C4-2B (cell line): ENCODE measurements at regions not wholly inside any gene's neighbourhood (a gene's known extent, or its start where the extent isn't known, plus 50 kb on each side); places are given as distances from the start of the nearest gene placed in this dataset.

Experiments used
- CTCF ChIP-seq: fragments of 450-650 bp; conservative IDR thresholded peaks from 2 replicates; pipeline ENCODE4 v1.5.1; 2017; ENCODE audit warnings: mild to moderate bottlenecking
- ZFX ChIP-seq: fragments of 450-650 bp; IDR thresholded peaks from 2 replicates; pipeline ENCODE4 v1.6.1; 2017

DNA sequence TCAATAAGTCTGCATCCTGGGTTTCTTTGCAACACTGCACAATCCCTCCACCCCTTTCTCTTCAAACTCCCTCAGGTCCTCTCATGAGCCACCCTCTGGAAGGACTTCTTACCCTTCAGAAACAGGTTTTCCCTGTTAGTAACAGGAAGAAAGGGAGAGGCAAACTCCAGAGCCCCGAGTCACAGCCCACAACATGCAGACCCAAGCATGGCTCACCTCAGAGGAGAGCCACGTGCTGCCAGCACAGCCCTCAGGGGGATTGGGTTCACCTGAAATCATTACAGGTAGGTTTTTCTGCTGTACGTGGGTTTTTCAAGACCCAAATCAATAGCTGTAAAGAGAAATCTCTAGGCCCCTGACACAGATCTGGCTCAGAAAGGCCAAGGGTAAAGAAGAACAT lies 359.7 kb upstream of the ATP10A start:
- TF ChIP-seq CTCF (no peak), ZFX (no peak)
